Astrocyte (in vitro differentiated cells and primary cell): ENCODE measurements at regions not wholly inside any gene's neighbourhood (a gene's known extent, or its start where the extent isn't known, plus 50 kb on each side); places are given as distances from the start of the nearest gene placed in this dataset.

Experiments used
- EZH2 ChIP-seq: IDR thresholded peaks from 2 replicates; pipeline ENCODE4 v1.6.1; 2012; ENCODE audit warnings: mild to moderate bottlenecking, low read length, inconsistent platforms; ENCODE audit not compliant: insufficient read depth
- TF ChIP-seq, protein P1 (sequence below): IDR thresholded peaks from 2 replicates; pipeline ENCODE4 v1.5.1; 2011; ENCODE audit warnings: low read depth, mild to moderate bottlenecking, inconsistent platforms, low read length, moderate library complexity; ENCODE audit not compliant: insufficient read depth

DNA sequence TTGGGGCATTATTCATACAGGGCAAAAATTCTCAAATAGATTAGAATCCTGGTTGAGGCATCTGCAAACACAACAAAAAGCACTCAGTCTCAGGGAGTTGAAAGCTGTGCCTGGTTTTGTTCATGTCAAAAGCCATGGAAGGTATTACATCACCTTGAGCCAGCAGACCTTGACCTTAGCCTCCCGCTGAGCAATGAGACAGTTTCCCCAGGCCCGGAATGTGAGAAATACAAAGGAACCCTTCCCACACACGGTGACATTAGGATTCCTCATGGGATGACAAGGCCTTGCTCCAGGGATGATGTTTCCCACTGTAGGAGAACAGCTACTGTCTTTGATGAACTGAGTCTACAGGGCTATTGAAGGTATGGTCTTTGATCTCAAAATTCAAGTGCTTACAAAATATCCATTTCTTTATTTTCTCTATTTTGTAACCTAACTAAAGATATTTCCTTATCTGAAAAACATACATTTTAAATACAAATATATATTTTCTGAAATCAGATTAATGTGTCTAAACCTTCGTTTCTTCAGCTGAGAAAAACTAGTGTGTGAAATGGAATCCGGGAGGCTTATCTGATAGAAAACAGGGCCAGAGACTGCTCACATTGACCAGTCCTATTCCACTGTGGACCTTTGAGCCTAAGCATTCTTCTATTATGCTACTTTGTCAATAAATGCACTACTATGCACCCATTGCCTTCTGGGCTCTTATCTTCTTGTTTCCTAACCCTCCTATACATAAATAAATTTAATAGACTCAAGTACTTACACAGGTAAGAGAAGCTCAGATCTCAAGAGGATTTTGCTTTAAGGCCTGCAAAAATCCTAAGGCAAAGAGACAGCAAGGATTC is 298.2 kb downstream of the KBTBD8 start:
- TF ChIP-seq, protein P1, sequence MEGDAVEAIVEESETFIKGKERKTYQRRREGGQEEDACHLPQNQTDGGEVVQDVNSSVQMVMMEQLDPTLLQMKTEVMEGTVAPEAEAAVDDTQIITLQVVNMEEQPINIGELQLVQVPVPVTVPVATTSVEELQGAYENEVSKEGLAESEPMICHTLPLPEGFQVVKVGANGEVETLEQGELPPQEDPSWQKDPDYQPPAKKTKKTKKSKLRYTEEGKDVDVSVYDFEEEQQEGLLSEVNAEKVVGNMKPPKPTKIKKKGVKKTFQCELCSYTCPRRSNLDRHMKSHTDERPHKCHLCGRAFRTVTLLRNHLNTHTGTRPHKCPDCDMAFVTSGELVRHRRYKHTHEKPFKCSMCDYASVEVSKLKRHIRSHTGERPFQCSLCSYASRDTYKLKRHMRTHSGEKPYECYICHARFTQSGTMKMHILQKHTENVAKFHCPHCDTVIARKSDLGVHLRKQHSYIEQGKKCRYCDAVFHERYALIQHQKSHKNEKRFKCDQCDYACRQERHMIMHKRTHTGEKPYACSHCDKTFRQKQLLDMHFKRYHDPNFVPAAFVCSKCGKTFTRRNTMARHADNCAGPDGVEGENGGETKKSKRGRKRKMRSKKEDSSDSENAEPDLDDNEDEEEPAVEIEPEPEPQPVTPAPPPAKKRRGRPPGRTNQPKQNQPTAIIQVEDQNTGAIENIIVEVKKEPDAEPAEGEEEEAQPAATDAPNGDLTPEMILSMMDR, result no peak
- no peak for TF ChIP-seq EZH2
